ENCODE measurements at regions not wholly inside any gene's neighbourhood (a gene's known extent, or its start where the extent isn't known, plus 50 kb on each side); places are given as distances from the start of the nearest gene placed in this dataset.

- Histone ChIP-seq H3K4me2 (no peak overlapping the region), H3K27me3 (ENCODE audit: insufficient read depth) (no peaks in the 10 kb centered on the region), H3K9me3 (no peaks in the 10 kb centered on the region), H3K9me2 (no peaks in the 10 kb centered on the region), H3K27ac (ENCODE audit: low read depth in 2 of 2, low read length in 1 of 2) (no peak overlapping the region), H3K4me1 (ENCODE audit: control insufficient read depth in 1 of 2, insufficient read depth in 2 of 2, low read depth in 1 of 2, low read length in 1 of 2) (no peaks in the 10 kb centered on the region; a peak in 1 of 4 replicates), H3K4me3 (ENCODE audit: low read depth in 2 of 2, low read length in 1 of 2) (no peak overlapping the region), H3K9ac (no peak overlapping the region), H4K20me1 (ENCODE audit: insufficient read depth) (no peaks in the 10 kb centered on the region), H3K36me3 (replicated peaks in 1 of 2; ENCODE audit: control insufficient read depth in 1 of 2, insufficient read depth in 2 of 2, low read length in 1 of 2) (no peaks in the 10 kb centered on the region), H3K79me2 (ENCODE audit: insufficient read depth) (no peaks in the 10 kb centered on the region), H2AFZ (ENCODE audit: low read depth) (no peak overlapping the region), H3F3A (replicated peaks; ENCODE audit: insufficient read depth) (no peaks in the 10 kb centered on the region)
- DNase-seq = no peak
- no peak for TF ChIP-seq JUND (IDR thresholded peaks at IDR 0.05)
- no peak for TF ChIP-seq RFX5 (IDR thresholded peaks at IDR 0.05; ENCODE audit: low read length)
- TF ChIP-seq NRF1 (IDR thresholded peaks at IDR 0.05; ENCODE audit: low read depth, low read length) = no peak
- TF ChIP-seq IRF3 (IDR thresholded peaks at IDR 0.05; ENCODE audit: low read depth, low read length) = no peak
- no peak for TF ChIP-seq GABPA (IDR thresholded peaks at IDR 0.05; ENCODE audit: low read depth)
- no peak for TF ChIP-seq MEF2A (IDR thresholded peaks at IDR 0.05; ENCODE audit: borderline replicate concordance, low read depth)
- TF ChIP-seq, protein P1, sequence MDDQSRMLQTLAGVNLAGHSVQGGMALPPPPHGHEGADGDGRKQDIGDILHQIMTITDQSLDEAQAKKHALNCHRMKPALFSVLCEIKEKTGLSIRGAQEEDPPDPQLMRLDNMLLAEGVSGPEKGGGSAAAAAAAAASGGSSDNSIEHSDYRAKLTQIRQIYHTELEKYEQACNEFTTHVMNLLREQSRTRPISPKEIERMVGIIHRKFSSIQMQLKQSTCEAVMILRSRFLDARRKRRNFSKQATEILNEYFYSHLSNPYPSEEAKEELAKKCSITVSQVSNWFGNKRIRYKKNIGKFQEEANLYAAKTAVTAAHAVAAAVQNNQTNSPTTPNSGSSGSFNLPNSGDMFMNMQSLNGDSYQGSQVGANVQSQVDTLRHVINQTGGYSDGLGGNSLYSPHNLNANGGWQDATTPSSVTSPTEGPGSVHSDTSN (IDR thresholded peaks at IDR 0.05) = no peak
- no peak for TF ChIP-seq EZH2phosphoT487 (IDR thresholded peaks at IDR 0.05; ENCODE audit: borderline replicate concordance, low read depth)
- no peak for TF ChIP-seq RAD21 (IDR thresholded peaks at IDR 0.05; ENCODE audit: low read length)
- no peak for TF ChIP-seq ELF1 (IDR thresholded peaks at IDR 0.05)
- no peak for TF ChIP-seq TAF1 (IDR thresholded peaks at IDR 0.05; ENCODE audit: borderline replicate concordance, low read depth, low read length)
- TF ChIP-seq SIN3A (IDR thresholded peaks at IDR 0.05; ENCODE audit: borderline replicate concordance, low read depth, low read length) = no peak
- TF ChIP-seq CHD2 (IDR thresholded peaks at IDR 0.05; ENCODE audit: low read length, partially characterized antibody) = no peak
- ChIA-PET POLR2A (no interaction called here), CTCF (no interaction called here)
- 34% methylated on average over 5 of the region's 5 CpGs for WGBS (ENCODE audit: low lambda C conversion rate)
These were observed 293.8 kb downstream of the CTTN start for GRCh38 chr11:70692131-70692530.

DNA sequence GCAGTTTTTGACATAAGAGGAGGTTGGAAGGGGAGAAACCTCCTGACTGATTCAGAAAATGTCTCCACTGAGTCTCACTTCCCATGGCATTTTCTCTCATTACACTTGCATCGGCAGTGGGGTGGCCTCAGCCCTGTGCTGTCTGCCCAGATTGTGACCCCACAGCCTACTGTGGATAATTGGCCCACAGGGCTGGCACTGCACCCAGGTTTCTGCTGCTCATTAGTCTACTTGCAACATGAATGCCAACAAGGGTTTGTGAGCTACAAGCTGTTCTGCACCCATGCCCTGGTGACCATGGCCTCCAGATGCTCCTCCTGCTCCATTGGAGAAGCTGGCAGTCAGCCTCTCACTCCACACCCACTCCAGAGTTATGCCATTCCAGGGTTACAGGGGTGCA, 296.0 kb downstream of the CTTN start:
- ChIA-PET CTCF (no interaction called here), POLR2A (no interaction called here)
- Histone ChIP-seq H3K9me3 (no peaks in the 10 kb centered on the region), H3F3A (replicated peaks; ENCODE audit: insufficient read depth) (no peaks in the 10 kb centered on the region), H3K9me2 (no peaks in the 10 kb centered on the region), H3K4me2 (no peak overlapping the region), H3K27ac (ENCODE audit: low read depth in 2 of 2, low read length in 1 of 2) (no peak overlapping the region), H4K20me1 (ENCODE audit: insufficient read depth) (no peaks in the 10 kb centered on the region), H2AFZ (ENCODE audit: low read depth) (no peak overlapping the region), H3K27me3 (ENCODE audit: insufficient read depth) (no peaks in the 10 kb centered on the region), H3K4me1 (ENCODE audit: control insufficient read depth in 1 of 2, insufficient read depth in 2 of 2, low read depth in 1 of 2, low read length in 1 of 2) (peaks cover 0 to 3% of the 10 kb centered on the region in 2 experiments; a peak in 1 of 4 replicates), H3K9ac (no peak overlapping the region), H3K4me3 (ENCODE audit: low read depth in 2 of 2, low read length in 1 of 2) (no peak overlapping the region), H3K36me3 (replicated peaks in 1 of 2; ENCODE audit: control insufficient read depth in 1 of 2, insufficient read depth in 2 of 2, low read length in 1 of 2) (no peaks in the 10 kb centered on the region), H3K79me2 (ENCODE audit: insufficient read depth) (no peaks in the 10 kb centered on the region)
- 44% methylated on average over 1 of the region's 1 CpG for WGBS (ENCODE audit: low lambda C conversion rate)
- DNase-seq = no peak
- no peak for TF ChIP-seq GABPA (IDR thresholded peaks at IDR 0.05; ENCODE audit: low read depth)
- TF ChIP-seq POLR2AphosphoS5 (IDR thresholded peaks at IDR 0.05; ENCODE audit: low read depth, low read length) = no peak
- no peak for TF ChIP-seq ELF1 (IDR thresholded peaks at IDR 0.05)
- no peak for TF ChIP-seq ZBTB33 (IDR thresholded peaks at IDR 0.05; ENCODE audit: borderline replicate concordance, low read depth)
- TF ChIP-seq, protein P1 (IDR thresholded peaks at IDR 0.05) = no peak
- TF ChIP-seq CTCF (IDR thresholded peaks at IDR 0.05) = no peak
- TF ChIP-seq RXRA (IDR thresholded peaks at IDR 0.05; ENCODE audit: borderline replicate concordance, low read depth) = no peak
- TF ChIP-seq FOSL2 (IDR thresholded peaks at IDR 0.05; ENCODE audit: borderline replicate concordance, low read depth) = no peak
- no peak for TF ChIP-seq USF1 (IDR thresholded peaks at IDR 0.05; ENCODE audit: borderline replicate concordance, low read depth)
- TF ChIP-seq RCOR1 (IDR thresholded peaks at IDR 0.05; ENCODE audit: low read length) = no peak
- no peak for TF ChIP-seq TEAD4 (IDR thresholded peaks at IDR 0.05; ENCODE audit: borderline replicate concordance, insufficient read depth)
- TF ChIP-seq CHD2 (IDR thresholded peaks at IDR 0.05; ENCODE audit: low read length, partially characterized antibody) = no peak
- TF ChIP-seq NFIC (IDR thresholded peaks at IDR 0.05; ENCODE audit: borderline replicate concordance) = no peak

Data from SK-N-SH (cell line).